ENCODE measurements at regions not wholly inside any gene's neighbourhood (a gene's known extent, or its start where the extent isn't known, plus 50 kb on each side); places are given as distances from the start of the nearest gene placed in this dataset.

DNA sequence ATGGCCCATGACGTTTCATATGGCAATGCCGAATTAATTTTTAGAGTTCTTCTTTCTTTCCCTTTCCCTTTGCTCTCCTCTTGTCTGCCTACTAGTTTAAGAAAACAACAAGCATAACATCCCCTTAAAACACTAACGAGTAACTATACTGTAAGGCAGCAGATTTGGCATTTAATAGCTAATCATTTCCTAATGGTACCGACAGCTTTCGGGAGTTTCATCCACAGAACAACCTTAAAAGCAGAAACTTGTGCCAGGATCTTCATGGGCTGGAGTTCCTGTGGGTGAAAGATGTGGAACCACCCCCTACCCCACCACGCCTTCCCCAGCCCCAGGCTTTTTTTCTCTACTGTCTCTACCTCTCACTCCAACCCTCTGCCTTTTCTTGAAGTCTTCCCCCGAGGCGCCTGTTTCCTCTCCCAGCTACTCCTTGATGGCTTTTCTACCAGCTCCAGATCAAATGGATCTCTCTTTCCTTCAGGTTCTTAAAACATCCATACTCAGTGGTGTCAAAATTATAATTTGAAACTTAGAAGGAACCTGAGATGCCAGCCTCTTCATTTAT is 319.5 kb downstream of the PIK3R1 start:
- H3K9me3 ChIP-seq (ENCODE audit: control insufficient read depth in 2 of 3, insufficient read depth in 1 of 3, low read length in 3 of 3), result no peaks in the 10 kb centered on the region
- no peaks in the 10 kb centered on the region for H3K36me3 ChIP-seq (ENCODE audit: control insufficient read depth in 2 of 3, insufficient read depth in 3 of 3, low read length in 3 of 3)
- TF ChIP-seq, protein P1, sequence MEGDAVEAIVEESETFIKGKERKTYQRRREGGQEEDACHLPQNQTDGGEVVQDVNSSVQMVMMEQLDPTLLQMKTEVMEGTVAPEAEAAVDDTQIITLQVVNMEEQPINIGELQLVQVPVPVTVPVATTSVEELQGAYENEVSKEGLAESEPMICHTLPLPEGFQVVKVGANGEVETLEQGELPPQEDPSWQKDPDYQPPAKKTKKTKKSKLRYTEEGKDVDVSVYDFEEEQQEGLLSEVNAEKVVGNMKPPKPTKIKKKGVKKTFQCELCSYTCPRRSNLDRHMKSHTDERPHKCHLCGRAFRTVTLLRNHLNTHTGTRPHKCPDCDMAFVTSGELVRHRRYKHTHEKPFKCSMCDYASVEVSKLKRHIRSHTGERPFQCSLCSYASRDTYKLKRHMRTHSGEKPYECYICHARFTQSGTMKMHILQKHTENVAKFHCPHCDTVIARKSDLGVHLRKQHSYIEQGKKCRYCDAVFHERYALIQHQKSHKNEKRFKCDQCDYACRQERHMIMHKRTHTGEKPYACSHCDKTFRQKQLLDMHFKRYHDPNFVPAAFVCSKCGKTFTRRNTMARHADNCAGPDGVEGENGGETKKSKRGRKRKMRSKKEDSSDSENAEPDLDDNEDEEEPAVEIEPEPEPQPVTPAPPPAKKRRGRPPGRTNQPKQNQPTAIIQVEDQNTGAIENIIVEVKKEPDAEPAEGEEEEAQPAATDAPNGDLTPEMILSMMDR (IDR thresholded peaks at IDR 0.05; ENCODE audit: borderline replicate concordance, extremely low read depth, insufficient read depth), result no peak
- H3K4me1 ChIP-seq (ENCODE audit: control insufficient read depth in 2 of 3, insufficient read depth in 2 of 3, low read depth in 1 of 3, low read length in 3 of 3), result peaks cover 7 to 15% (median 8%) of the 10 kb centered on the region in 3 donors
- peak overlapping the region in 1 of 3 donors; percentile 12 for H3K4me3 ChIP-seq (ENCODE audit: low read length in 3 of 3)
- peak overlapping the region; percentile 38 to 76 for H3K27ac ChIP-seq (ENCODE audit: low read depth in 2 of 2, low read length in 2 of 2)
- no peaks in the 10 kb centered on the region for H3K27me3 ChIP-seq (ENCODE audit: control insufficient read depth, insufficient read depth, low read length)
- no peak overlapping the region for H3K9ac ChIP-seq (ENCODE audit: low read length in 3 of 3)
- FAIRE-seq (no peak), DNase-seq (no peak)
- intact Hi-C loops (cut with DNase I), result loop anchor here (5.0 kb wide), 1 partner anchor 248 kb away; no protein-coding TSS in a partner anchor

DNA sequence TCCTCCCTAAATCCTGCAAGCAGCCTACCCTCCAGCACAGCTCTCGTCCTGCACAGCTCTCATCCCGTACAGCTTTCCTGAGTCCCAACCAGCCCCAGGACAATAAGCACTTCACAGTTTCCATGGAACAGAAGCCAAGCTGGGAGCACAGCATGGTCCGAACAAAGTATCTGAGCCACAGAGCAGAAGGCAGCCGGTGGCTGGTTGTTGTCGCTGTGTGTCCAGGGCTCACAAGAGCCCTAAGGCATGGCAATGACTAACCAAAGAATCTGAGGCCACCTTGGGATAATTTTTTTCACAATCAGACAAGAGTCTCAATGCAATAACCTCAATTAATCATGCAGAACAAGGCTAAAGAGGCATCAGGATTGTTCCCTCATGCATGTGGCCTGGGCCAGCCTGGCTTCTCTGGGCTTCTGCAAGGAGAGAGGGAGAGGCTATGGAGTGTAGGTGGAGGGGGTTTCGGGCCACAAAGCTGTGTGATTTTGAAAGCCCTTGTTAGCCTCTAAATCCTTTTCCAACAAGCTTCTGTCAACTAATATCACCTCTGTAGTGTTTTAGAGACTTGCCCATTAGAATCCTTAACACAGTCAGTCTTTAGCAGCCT is 323.4 kb downstream of the PIK3R1 start:
- Histone ChIP-seq H3K4me1 (ENCODE audit: control insufficient read depth in 2 of 3, insufficient read depth in 2 of 3, low read depth in 1 of 3, low read length in 3 of 3) (peaks cover under 1 to 7% (median 2%) of the 10 kb centered on the region in 3 donors), H3K27me3 (ENCODE audit: control insufficient read depth, insufficient read depth, low read length) (no peaks in the 10 kb centered on the region), H3K27ac (ENCODE audit: low read depth in 2 of 2, low read length in 2 of 2) (peak overlapping the region; percentile 4 to 38), H3K36me3 (ENCODE audit: control insufficient read depth in 2 of 3, insufficient read depth in 3 of 3, low read length in 3 of 3) (no peaks in the 10 kb centered on the region), H3K9me3 (ENCODE audit: control insufficient read depth in 2 of 3, insufficient read depth in 1 of 3, low read length in 3 of 3) (no peaks in the 10 kb centered on the region), H3K4me3 (ENCODE audit: low read length in 3 of 3) (no peak overlapping the region), H3K9ac (ENCODE audit: low read length in 3 of 3) (no peak overlapping the region)
- intact Hi-C loops (cut with DNase I), result no loop called here
- FAIRE-seq (no peak), DNase-seq (peak in 1 of 5 donors; percentile 38)
- TF ChIP-seq, protein P1 (IDR thresholded peaks at IDR 0.05; ENCODE audit: borderline replicate concordance, extremely low read depth, insufficient read depth), result no peak

DNA sequence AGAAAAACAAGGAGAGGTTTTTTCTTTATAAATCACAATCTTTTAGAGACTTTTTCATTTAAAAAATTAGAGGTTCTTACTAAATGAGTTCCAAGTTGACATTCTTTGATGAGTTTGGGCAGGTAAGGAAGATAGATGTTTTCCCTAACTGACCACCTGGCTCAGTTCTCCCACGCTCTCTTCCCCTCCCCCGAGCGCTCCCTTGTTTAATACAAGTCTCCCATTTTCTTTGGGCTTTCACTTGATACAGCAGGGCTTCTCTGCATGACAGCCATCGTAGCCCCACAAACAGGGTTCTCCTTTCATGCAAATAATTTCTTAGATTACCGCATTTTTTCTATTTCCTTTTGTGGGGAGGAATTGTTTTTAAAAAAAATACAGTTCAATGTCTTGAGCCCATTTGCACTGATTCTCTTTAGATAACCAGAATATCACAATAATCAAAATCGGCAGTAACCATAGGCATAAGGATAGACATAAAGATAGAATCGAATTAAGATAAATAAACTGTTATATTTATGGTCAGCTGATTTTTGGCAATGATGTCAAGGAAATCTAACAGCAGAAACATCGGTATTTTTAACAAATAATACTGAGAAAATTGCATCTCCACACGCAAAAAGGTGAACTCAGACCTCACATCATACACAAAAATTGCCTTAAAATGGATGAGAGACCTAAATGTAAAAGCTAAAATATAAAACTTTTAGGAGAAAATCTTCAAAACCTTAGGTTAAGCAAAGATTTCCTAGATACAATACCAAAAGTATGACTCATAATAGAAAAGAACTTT is 325.4 kb downstream of the PIK3R1 start:
- no peak for DNase-seq
- FAIRE-seq, result no peak
- Histone ChIP-seq H3K9me3 (ENCODE audit: control insufficient read depth in 2 of 3, insufficient read depth in 1 of 3, low read length in 3 of 3) (no peaks in the 10 kb centered on the region), H3K4me3 (ENCODE audit: low read length in 3 of 3) (no peak overlapping the region), H3K27me3 (ENCODE audit: control insufficient read depth, insufficient read depth, low read length) (no peaks in the 10 kb centered on the region), H3K36me3 (ENCODE audit: control insufficient read depth in 2 of 3, insufficient read depth in 3 of 3, low read length in 3 of 3) (no peaks in the 10 kb centered on the region), H3K27ac (ENCODE audit: low read depth in 2 of 2, low read length in 2 of 2) (no peak overlapping the region), H3K9ac (ENCODE audit: low read length in 3 of 3) (no peak overlapping the region), H3K4me1 (ENCODE audit: control insufficient read depth in 2 of 3, insufficient read depth in 2 of 3, low read depth in 1 of 3, low read length in 3 of 3) (peaks cover 0 to 9% (median 2%) of the 10 kb centered on the region in 3 donors)
- TF ChIP-seq, protein P1 (IDR thresholded peaks at IDR 0.05; ENCODE audit: borderline replicate concordance, extremely low read depth, insufficient read depth), result no peak
- intact Hi-C loops (cut with DNase I), result no loop called here

Measured in kidney (tissue), 13 donors.